Epidermal melanocyte (primary cell): ENCODE measurements at regions not wholly inside any gene's neighbourhood (a gene's known extent, or its start where the extent isn't known, plus 50 kb on each side); places are given as distances from the start of the nearest gene placed in this dataset.

Experiments used
- DNase-seq: peaks from one replicate; pipeline ENCODE4 v3.0.0; 2011; ENCODE audit warnings: low spot score; ENCODE audit not compliant: insufficient read length

DNA sequence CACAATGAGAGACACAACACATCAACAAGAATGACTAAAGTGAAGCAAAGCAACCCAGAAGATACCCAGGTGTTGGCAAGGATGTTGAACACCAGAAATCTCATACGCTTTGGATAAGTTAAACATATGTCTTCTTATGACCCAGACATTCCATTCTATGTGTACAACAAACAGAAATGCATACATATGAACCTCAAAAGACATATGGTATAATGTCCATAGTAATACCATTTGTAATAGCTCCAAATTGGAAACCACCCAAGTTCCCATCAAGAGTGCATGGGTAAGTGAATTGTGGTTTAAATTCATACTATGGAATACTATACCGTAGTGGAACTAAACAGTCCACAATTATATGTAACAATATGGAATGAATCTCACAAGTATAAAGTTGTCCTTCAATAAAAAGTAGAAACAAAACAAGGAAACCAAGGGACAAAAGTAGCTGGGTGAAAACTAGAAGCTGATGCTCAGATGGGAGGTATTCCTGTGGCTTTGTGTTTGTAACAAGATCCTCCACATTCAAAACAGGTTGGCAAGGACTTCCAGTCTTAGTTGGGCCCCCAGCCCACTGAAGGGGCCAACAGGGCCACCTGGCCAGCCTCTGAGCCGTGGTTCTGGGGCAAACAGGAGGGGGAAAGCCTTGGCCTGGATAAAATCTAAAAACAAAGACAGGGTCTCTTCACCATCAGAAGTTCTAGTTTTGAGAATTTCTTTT is 171.8 kb upstream of the PITX1 start:
- DNase-seq: no peak

- no peak for DNase-seq
Measured at GRCh38 chr5:135204151-135204600, 170.1 kb upstream of the PITX1 start.

DNA sequence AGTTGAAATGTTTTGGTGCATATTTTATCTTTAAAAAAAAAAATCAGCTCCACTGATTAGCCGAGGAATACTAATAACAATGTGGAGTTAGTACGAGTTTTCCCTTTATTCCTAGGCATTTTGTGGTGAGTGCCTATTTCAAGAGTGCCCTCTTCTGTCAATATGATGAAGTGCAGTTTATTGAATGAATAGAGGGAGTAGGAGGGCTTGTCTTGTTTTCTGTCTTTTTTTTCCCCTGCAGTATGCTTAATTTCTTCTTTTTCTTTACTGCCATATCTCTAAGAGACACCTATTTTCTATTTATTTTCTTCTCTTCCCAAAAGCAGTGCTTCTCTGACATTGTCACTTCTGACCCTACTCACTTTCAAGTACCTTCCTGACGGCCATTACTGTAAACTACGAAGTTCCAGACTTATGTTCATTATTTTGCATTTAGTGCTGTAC is 169.6 kb upstream of the PITX1 start:
- no peak for DNase-seq

DNA sequence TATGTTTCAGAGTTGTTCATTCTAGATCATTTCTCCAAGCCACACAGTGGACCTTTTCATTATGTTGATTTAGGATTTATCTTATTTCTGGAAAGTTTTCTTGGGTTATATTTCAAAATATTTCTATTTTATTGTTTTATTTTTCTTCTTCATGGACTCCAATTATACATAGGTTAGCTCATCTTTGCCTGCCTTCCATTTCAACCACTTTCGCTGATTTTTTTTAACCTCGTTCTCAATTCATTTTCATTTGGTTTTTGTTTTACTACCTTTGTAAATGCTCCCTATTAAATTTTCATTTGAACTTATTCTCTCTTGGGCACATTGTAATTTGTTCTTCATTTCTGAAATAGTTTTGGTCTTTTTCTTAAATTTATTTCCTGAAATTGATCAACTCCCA is 169.0 kb upstream of the PITX1 start:
- DNase-seq: no peak

DNA sequence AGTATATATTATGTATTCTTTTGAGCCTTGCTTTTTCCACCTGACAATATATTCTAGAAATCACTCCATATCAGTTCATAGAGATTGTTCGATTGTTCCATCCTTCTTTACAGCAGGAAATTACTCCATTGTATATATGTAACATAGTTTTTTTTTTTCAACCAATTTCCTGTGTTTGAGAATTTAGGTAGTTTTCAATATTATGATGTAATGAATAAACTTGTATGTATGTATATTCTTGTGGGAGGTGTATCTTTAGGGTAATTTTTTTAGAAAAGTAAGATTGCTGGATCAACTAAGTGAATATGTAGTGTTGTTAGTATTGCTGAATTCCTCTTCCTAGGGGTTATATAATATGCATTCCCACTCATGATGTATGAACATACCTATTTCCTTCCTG is 165.9 kb upstream of the PITX1 start:
- DNase-seq: no peak

DNA sequence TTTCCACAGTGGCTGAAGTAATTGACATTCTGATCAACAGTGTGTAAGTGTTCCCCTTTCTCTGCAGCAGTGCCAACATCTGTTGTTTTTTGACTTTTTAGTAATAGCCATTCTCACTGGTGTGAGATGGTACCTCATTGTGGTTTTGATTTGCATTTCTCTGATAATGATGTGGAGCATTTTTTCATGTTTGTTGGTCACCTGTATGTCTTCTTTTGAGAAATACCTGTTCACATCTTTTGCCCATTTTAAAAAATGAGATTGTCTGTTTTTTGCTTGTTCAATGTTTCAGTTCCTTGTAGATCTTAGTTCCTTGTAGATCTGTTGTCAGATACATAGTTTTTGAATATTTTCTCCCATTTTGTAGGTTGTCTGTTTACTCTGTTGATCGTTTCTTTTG is 162.5 kb upstream of the PITX1 start:
- DNase-seq: no peak

DNA sequence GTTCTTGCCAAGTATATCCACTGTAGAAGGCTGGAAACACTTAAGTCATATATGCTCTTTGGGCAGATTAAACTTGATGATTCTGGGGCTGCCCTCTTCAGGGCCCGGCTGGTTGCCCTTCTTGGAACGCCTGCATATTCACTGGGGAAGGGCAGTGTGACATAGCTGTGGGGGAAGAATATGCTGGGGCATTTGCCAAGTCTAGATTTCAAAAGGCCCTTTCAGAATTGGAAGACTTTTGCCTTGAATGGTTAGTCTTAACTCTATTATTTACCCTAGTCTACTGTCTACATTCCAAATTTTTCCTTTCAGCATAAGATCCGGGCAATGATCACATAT is 161.2 kb upstream of the PITX1 start:
- DNase-seq: no peak

GRCh38 chr5:135194573-135195269 is 160.7 kb upstream of the PITX1 start:
- no peak for DNase-seq

GRCh38 chr5:135194126-135194488 is 160.1 kb upstream of the PITX1 start:
- DNase-seq: no peak

DNA sequence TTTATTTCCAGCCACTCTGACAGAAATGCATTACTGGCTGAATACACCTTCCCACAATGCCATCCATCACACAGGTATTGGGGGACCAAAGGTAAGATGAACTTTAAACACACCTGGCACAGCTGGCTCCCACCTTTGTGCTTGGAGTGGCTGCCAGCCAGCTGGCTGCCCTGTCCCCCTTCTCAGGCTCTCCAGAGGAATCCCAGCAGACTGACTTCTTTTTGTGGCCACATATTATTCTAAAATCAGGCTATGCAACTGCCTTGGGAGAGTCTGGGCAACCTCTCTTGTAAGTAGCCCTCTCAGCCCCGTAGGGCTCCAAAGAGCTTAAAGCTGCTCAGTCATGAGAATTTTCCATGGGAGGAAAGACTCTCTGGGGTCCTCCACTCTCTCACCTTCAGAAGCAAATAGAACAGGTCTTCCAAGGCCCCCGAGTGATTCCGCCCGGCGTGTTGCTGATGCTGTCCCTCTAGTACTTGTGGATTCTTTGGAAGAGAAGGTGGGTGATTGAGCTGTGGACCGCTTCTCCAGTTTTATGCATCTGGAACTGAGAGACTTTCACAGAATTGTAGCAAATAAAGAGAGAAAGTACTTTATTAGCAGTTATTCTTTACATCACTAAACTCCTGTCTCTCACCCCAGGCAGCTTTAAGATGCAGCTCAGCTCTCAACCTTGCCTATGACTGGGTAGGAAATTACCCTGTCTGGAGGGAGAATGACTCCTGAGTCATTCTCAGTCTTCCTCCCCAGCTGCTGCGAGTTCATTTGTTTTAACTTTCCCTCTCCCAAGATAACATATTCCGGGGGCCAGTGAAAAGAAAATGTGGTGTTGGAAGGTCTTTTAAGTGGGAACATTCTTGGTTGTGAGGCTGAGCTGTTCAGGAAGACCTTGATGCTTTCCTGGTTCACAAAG is 159.4 kb upstream of the PITX1 start:
- no peak for DNase-seq

DNA sequence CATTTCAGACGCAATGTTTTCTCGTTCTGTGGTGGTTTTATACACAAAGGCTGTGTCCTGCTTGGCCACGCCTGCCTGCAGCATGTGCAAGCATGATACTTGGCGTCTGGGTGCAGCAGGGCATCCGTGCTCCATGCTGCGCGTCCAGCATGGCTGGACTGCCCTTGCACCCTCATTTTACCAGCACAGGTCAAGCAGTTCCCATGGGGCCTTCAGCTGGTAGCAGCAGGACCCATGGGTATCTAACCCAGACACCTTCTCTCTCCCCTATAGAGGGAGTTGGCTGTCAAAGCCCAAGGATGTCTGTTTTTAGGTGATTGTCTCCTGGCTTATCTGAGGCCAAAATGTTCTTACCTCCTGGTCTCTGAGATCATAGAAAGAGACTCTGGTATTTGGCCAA is 158.3 kb upstream of the PITX1 start:
- no peak for DNase-seq

- DNase-seq: no peak
Measured at GRCh38 chr5:135191084-135191826, 157.2 kb upstream of the PITX1 start.

DNA sequence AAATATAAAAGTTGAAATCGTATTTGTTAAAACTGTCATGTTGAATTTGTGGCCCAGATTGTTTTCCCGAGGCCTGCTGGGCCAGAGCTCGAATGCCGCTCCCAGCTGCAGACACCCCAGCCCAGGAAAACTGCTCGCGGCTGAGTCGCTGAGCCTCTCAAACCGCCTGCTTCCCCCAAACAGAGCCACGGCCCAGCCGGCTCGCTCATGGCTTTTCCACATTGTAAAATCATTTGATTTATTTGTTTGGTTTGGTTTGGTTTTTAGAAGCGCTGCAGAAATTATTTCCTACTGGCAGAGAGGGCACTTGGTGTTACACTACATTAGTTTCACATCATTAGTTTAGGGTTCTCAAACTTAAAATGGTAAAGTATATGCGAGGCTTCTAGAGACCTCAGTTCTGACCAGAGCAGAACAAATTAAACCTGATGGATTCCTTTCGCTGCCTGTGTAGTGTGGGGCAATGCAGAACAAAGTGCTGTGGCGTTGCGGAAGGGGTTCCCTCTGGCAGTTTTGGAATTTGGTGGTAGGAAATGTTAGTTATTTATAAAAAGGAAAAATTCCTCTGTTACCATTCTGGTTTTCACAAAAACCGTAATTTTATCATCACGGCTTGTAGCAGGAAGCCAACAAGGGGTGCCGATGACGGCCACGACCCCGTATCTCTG is 156.5 kb upstream of the PITX1 start:
- no peak for DNase-seq

DNA sequence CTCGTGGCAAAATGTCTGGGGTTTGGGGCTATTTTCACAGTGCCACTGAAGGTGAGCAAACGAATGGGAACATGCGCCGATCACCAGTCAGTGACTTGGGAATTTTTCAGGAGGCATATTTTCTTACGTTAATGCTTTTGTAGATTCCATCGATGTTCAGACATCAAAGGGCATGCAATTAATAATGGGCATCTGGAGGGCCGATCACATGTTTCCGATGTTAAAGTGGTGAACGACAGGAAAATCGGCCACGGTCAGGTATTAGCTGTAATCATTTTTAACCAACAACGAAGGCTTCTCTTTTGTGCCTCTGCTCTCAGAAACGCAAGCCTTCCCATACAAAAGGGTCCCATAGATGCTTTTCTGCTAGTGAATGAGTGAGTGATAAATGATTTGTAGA is 155.0 kb upstream of the PITX1 start:
- DNase-seq: no peak

DNA sequence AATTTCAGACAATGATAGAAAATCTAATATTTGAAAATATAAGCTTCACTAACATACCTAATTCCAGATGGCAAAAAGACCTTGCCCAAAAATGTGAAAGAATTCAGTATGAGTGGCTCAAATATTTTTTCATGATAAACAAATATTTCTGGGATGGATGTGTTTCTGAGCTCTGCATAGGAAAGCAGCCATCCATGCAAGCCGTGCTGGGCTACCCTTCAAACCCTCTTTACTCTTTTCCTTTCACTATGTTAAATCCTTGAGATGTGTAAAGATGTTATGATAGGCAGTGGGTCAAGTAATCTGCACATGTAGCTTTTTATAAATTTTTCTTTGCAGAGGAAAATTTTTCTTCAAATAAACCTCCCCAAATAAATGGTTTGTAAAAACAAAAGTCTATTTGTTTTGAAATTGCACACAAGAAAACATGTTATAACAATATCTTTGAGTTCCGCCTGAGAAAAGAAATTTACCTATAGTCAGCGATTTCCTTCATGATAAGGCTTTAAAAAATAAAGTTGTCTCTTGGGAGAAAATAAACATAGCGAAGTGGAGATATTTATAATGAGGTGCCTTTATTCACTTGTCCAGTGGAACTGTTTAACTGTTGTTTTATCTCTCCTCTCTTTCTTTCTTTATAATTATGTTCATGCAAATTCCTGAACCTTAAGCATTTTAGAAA is 154.3 kb upstream of the PITX1 start:
- no peak for DNase-seq

DNA sequence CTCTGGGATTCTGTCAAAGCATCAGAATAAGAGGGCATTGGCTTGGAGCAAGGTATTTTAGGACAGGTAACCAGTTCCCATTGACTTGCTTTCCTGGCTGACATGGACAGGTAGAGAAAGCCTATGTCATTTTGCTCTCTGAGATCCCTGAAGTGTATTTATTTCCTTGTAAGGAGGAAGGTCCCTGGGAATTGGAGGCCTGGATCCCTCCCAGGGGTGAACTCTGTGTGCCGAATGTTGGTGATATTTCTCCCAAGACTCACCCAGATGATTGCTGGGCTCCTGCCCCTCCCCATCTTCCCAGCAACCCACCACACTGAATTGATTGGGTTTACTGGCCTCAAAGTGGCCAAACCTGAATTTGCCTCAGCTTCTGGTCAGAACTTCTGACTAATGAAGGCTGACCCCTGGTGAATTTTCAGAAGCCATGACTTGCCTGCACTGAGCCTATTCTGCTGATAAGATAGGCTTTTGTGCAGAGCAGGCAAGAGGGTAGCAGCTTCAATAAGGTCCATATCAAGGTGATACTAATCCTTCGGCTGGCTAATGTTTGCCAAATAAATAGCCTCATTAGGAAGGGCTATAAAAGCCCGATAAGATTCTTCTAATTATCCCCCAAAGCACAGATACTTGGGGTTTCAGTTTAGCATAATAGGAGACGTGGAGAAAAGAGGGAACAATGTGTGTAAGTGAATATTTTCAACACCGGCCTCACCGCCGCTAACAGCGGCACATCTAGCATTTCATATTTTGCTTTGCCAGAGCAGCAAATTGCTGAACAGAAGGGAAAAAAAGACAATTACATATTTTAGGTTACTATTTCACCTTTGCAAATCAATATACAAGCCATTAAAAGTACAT is 152.9 kb upstream of the PITX1 start:
- DNase-seq: no peak

GRCh38 chr5:135185481-135186065 is 151.5 kb upstream of the PITX1 start:
- DNase-seq: peak; percentile 53

- DNase-seq: no peak
Measured at GRCh38 chr5:135184646-135185045, 150.6 kb upstream of the PITX1 start.

GRCh38 chr5:135183464-135183863 is 149.4 kb upstream of the PITX1 start:
- DNase-seq: no peak
